DOHH2 (cell line): ENCODE measurements at regions not wholly inside any gene's neighbourhood (a gene's known extent, or its start where the extent isn't known, plus 50 kb on each side); places are given as distances from the start of the nearest gene placed in this dataset.

ENCODE experiments used
- CTCF ChIP-seq: fragments of 200-600 bp; sonication (generic); IDR thresholded peaks from one replicate; pipeline ENCODE4 v1.5.1; 2014; ENCODE audit warnings: antibody characterized with exemption, mild to moderate bottlenecking, low read depth, low read length; ENCODE audit not compliant: poor library complexity, severe bottlenecking
- EZH2phosphoT487 ChIP-seq: fragments of 200-600 bp; sonication (generic); IDR thresholded peaks from 2 replicates; pipeline ENCODE4 v1.6.1; 2017; ENCODE audit warnings: borderline replicate concordance, mild to moderate bottlenecking, antibody characterized with exemption, low read length, moderate library complexity, mixed read lengths

- TF ChIP-seq CTCF (no peak), EZH2phosphoT487 (no peak)
Observed at GRCh38 chr1:80639777-80640533, 1160.8 kb upstream of the ADGRL2 start.
